ENCODE measurements at regions not wholly inside any gene's neighbourhood (a gene's known extent, or its start where the extent isn't known, plus 50 kb on each side); places are given as distances from the start of the nearest gene placed in this dataset.

DNA sequence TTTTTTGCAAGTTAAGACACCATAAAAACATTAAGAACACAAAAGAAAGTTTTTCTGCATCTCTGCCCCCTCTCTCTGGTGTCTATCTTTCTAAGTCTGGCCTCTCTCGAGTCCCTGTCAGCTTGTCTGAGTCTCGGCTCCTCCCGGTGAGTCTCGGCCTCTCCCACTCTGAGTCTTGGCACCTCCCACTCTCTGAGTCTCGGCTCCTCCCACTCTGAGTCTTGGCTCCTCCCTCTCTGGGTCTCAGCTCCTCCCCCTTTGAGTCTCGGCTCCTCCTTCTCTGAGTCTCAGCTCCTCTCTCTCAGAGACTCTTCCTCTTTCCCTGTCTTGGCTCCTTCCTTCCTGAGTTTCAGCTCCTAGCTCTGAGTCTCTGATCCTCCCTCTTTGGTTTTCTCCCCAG, 72.5 kb upstream of the AMPD3 start:
- Histone ChIP-seq H3K9me3 (ENCODE audit: insufficient read depth in 2 of 2, low read depth in 1 of 2, low read length in 1 of 2) (no peaks in the 10 kb centered on the region), H3K23ac (ENCODE audit: insufficient read length) (no peak overlapping the region), H3K4me1 (replicated peaks in 1 of 4; ENCODE audit: control insufficient read depth in 3 of 4, insufficient read depth in 4 of 4, low read length in 3 of 4) (peaks cover 0 to under 1% (median 0%) of the 10 kb centered on the region in 4 experiments; a peak in 1 of 7 replicates), H2BK5ac (ENCODE audit: low read depth, low read length) (no peak overlapping the region), H3K79me1 (ENCODE audit: low read depth, low read length) (no peaks in the 10 kb centered on the region), H4K8ac (ENCODE audit: extremely low read depth, insufficient read depth, low read length) (no peak overlapping the region), H3K36me3 (ENCODE audit: control insufficient read depth in 2 of 4, insufficient read depth in 4 of 4, low read length in 3 of 4) (no peaks in the 10 kb centered on the region), H2AFZ (ENCODE audit: low read length) (no peak overlapping the region), H4K20me1 (replicated peaks in 1 of 2; ENCODE audit: control insufficient read depth in 1 of 2, insufficient read depth in 2 of 2, low read length in 2 of 2) (no peaks in the 10 kb centered on the region), H3K27me3 (replicated peaks in 1 of 4; ENCODE audit: control insufficient read depth in 3 of 4, extremely low read depth in 1 of 4, insufficient read depth in 3 of 4, low read length in 3 of 4) (no peaks in the 10 kb centered on the region), H3K27ac (ENCODE audit: low read depth, low read length) (no peak overlapping the region), H3K4ac (replicated peaks; ENCODE audit: insufficient read length, low read depth, low read length) (no peak overlapping the region), H3K4me2 (ENCODE audit: insufficient read depth in 1 of 2, low read depth in 2 of 2, low read length in 2 of 2) (no peak overlapping the region), H3K56ac (replicated peaks; ENCODE audit: insufficient read length, low read depth, low read length) (no peak overlapping the region), H2BK120ac (replicated peaks; ENCODE audit: low read depth, low read length) (no peak overlapping the region), H3K9ac (replicated peaks in 1 of 4; ENCODE audit: extremely low read depth in 1 of 4, low read depth in 3 of 4, low read length in 3 of 4) (no peak overlapping the region), H3K79me2 (ENCODE audit: control insufficient read depth in 1 of 2, insufficient read depth in 2 of 2, low read length in 2 of 2) (no peaks in the 10 kb centered on the region), H3K18ac (ENCODE audit: extremely low read depth, low read length) (no peak overlapping the region), H4K91ac (replicated peaks; ENCODE audit: insufficient read length, low read length) (no peak overlapping the region), H3K23me2 (ENCODE audit: low read depth, low read length) (no peaks in the 10 kb centered on the region), H3K4me3 (ENCODE audit: extremely low read depth in 1 of 4, insufficient read depth in 2 of 4, low read depth in 3 of 4, low read length in 4 of 4) (no peak overlapping the region), H4K5ac (ENCODE audit: insufficient read length, low read depth, low read length) (no peak overlapping the region), H2AK5ac (ENCODE audit: low read depth, low read length) (no peak overlapping the region), H3K14ac (ENCODE audit: insufficient read length) (no peak overlapping the region), H2BK20ac (ENCODE audit: low read length) (no peak overlapping the region), H2BK15ac (ENCODE audit: low read length) (no peak overlapping the region), H2BK12ac (ENCODE audit: low read depth, low read length) (no peak overlapping the region)
- WGBS, 2 experiments (ENCODE audit: extremely low coverage in 1 of 2, insufficient coverage in 1 of 2, insufficient read length in 1 of 2, insufficient replicate concordance in 2 of 2, low coverage in 1 of 2, low lambda C conversion rate in 2 of 2, missing lambda C conversion rate in 1 of 2), result 70% methylated on average over 6 of the region's 6 CpGs; no CpG with 5 or more reads in 1 of the 2 experiments
- peak; percentile 21 to 71 for DNase-seq (ENCODE audit: low read depth in 1 of 2, low spot score in 2 of 2)
- CTCF ChIA-PET (ENCODE audit: partially characterized antibody), result interaction anchor here (0.6 to 4.6 kb wide), 5 partner anchors 15 to 595 kb away, joined by 3 to 30 read pairs (median 3); no protein-coding TSS in a partner anchor
- POLR2A ChIA-PET (ENCODE audit: partially characterized antibody), result no interaction called here
- FAIRE-seq, result peak; percentile 84
- TF ChIP-seq GABPA (IDR thresholded peaks at IDR 0.05; ENCODE audit: borderline replicate concordance, insufficient read depth, low read length), result no peak
- no peak for TF ChIP-seq RNF2 (IDR thresholded peaks at IDR 0.05; ENCODE audit: borderline replicate concordance, low read depth, low read length, missing control alignments, poor library complexity, severe bottlenecking)
- TF ChIP-seq KDM1A (IDR thresholded peaks at IDR 0.05; ENCODE audit: borderline replicate concordance, low read length), result no peak
- no peak for TF ChIP-seq TCF12 (IDR thresholded peaks at IDR 0.05; ENCODE audit: low read depth, low read length)
- TF ChIP-seq, protein P1, sequence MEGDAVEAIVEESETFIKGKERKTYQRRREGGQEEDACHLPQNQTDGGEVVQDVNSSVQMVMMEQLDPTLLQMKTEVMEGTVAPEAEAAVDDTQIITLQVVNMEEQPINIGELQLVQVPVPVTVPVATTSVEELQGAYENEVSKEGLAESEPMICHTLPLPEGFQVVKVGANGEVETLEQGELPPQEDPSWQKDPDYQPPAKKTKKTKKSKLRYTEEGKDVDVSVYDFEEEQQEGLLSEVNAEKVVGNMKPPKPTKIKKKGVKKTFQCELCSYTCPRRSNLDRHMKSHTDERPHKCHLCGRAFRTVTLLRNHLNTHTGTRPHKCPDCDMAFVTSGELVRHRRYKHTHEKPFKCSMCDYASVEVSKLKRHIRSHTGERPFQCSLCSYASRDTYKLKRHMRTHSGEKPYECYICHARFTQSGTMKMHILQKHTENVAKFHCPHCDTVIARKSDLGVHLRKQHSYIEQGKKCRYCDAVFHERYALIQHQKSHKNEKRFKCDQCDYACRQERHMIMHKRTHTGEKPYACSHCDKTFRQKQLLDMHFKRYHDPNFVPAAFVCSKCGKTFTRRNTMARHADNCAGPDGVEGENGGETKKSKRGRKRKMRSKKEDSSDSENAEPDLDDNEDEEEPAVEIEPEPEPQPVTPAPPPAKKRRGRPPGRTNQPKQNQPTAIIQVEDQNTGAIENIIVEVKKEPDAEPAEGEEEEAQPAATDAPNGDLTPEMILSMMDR (IDR thresholded peaks at IDR 0.05; ENCODE audit: control extremely low read depth in 1 of 3, insufficient read depth in 1 of 3, low read depth in 1 of 3, low read length in 3 of 3), result no peak
- no peak for TF ChIP-seq EP300 (IDR thresholded peaks at IDR 0.05; ENCODE audit: borderline replicate concordance in 1 of 2, low read depth in 2 of 2, low read length in 2 of 2)
- TF ChIP-seq SRF (IDR thresholded peaks at IDR 0.05; ENCODE audit: low read depth, low read length), result no peak
- TF ChIP-seq SP4 (IDR thresholded peaks at IDR 0.05; ENCODE audit: low read length), result no peak
- no peak for TF ChIP-seq ZNF274 (IDR thresholded peaks at IDR 0.05; ENCODE audit: borderline replicate concordance, extremely low read depth, low read length)
- TF ChIP-seq, protein P2, sequence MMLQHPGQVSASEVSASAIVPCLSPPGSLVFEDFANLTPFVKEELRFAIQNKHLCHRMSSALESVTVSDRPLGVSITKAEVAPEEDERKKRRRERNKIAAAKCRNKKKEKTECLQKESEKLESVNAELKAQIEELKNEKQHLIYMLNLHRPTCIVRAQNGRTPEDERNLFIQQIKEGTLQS (IDR thresholded peaks at IDR 0.05; ENCODE audit: insufficient read depth, low read depth, low read length), result no peak
